K562 (cell line): ENCODE measurements at regions not wholly inside any gene's neighbourhood (a gene's known extent, or its start where the extent isn't known, plus 50 kb on each side); places are given as distances from the start of the nearest gene placed in this dataset.

Source experiments
- BRD4 ChIP-seq: fragments of 200-600 bp; sonication (generic); IDR thresholded peaks from 2 replicates; pipeline ENCODE4 v1.6.1; 2017; ENCODE audit warnings: inconsistent platforms
- CBX8 ChIP-seq: fragments of 200-600 bp; sonication (generic); IDR thresholded peaks from 2 replicates; pipeline ENCODE4 v1.6.1; 2012; ENCODE audit warnings: borderline replicate concordance, mixed run types, low read depth, mild to moderate bottlenecking, moderate library complexity, mixed read lengths, low read length, control low read depth, inconsistent platforms; ENCODE audit not compliant: poor library complexity, severe bottlenecking; ENCODE audit errors: extremely low read depth
- HDAC2 ChIP-seq: fragments of 450-650 bp; IDR thresholded peaks from 2 replicates; pipeline ENCODE4 v1.6.1; 2016; ENCODE audit warnings: mild to moderate bottlenecking
- JUND ChIP-seq, 2 experiments: IDR thresholded peaks; 2 replicates in 1 of 2; 3 replicates in 1 of 2; pipeline ENCODE4 v1.6.1; 2011; ENCODE audit warnings: borderline replicate concordance in 2 of 2, low read depth in 2 of 2, low read length in 2 of 2, improper control_type of control experiment in 1 of 2, missing biosample characterization in 1 of 2, missing genetic modification characterization in 1 of 2, missing genetic modification reagents in 1 of 2
- MGA ChIP-seq: fragments of 450-650 bp; IDR thresholded peaks from 2 replicates; pipeline ENCODE4 v1.6.1; 2016; ENCODE audit warnings: mild to moderate bottlenecking, moderate library complexity
- RB1 ChIP-seq: fragments of 450-650 bp; IDR thresholded peaks from 2 replicates; pipeline ENCODE4 v1.6.1; 2017; ENCODE audit warnings: low read depth, mild to moderate bottlenecking
- ZBTB17 ChIP-seq: fragments of 450-650 bp; formaldehyde crosslinking; IDR thresholded peaks from 2 replicates; pipeline ENCODE4 v1.4.0; 2020; ENCODE audit warnings: mild to moderate bottlenecking
- ZKSCAN1 ChIP-seq: fragments of 150-350 bp; IDR thresholded peaks from 2 replicates; pipeline ENCODE4 v1.6.1; 2016; ENCODE audit warnings: low read depth, low read length
- ZNF165 ChIP-seq: fragments of 250-450 bp; sonication (Bioruptor Pico); IDR thresholded peaks from 2 replicates; pipeline ENCODE4 v1.4.0; 2020; ENCODE audit warnings: borderline replicate concordance

DNA sequence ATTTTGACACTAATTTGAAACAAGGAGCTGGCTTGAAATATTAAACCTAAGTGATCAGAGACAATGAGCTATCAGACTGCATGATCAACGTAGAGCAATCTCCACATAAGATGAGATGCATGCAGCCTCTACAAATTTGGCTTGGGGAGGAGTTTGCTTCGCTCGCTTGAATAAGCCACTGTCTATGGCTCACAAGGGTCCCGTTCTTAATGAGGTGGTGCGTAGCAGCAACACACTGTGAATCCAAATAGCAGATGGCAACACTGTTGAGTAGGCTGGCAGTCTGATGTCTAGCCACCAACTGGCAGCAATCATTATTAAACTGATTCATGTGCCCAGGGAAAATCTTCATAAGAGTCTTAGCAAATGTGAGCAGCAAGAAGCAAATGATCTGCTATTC is 125.4 kb upstream of the CCDC54 start (continued):
- TF ChIP-seq MGA, result no peak
- no peak for TF ChIP-seq RB1
- no peak for TF ChIP-seq ZKSCAN1
- no peak for TF ChIP-seq ZBTB17 (CRISPR knock-in tag)
- no peak for TF ChIP-seq CBX8
- TF ChIP-seq JUND (IDR thresholded peaks at IDR 0.05; ENCODE audit: borderline replicate concordance, low read depth, low read length), result no peak
- no peak for TF ChIP-seq JUND (tag; IDR thresholded peaks at IDR 0.05; ENCODE audit: borderline replicate concordance, low read depth, low read length)
- no peak for TF ChIP-seq BRD4
- no peak for TF ChIP-seq HDAC2
- TF ChIP-seq ZNF165 (CRISPR knock-in tag), result no peak
